B cell (primary cell): ENCODE measurements at regions not wholly inside any gene's neighbourhood (a gene's known extent, or its start where the extent isn't known, plus 50 kb on each side); places are given as distances from the start of the nearest gene placed in this dataset.

Experiments
- ATAC-seq: fragments of 200-7000 bp; cut with Tn5 transposase; one replicate; pipeline ENCODE4 v1.10.0; 2021; ENCODE audit warnings: low read depth, mild to moderate bottlenecking, moderate number of reproducible peaks, moderate library complexity
- CTCF ChIA-PET: fragments of 350-600 bp; sonication (Branson Sonifier 250); formaldehyde crosslinking; loops from one replicate; lab custom pipeline; 2021; ENCODE audit warnings: antibody characterized with exemption, inconsistent platforms; lab: Charles Lee
- POLR2A ChIA-PET: fragments of 350-600 bp; sonication (Branson Sonifier 250); formaldehyde crosslinking; loops from one replicate; lab custom pipeline; 2021; ENCODE audit warnings: antibody characterized with exemption; lab: Charles Lee
- DNase-seq: peaks from one replicate; pipeline ENCODE4 v3.0.0; 2013
- H2AFZ ChIP-seq: 2 replicates; pipeline ENCODE4 v1.6.1; 2012; ENCODE audit warnings: mild to moderate bottlenecking, low read depth, low read length; ENCODE audit not compliant: insufficient read depth, poor library complexity, severe bottlenecking
- H3K27ac ChIP-seq, 2 donors: 1 replicate in 1 of 2; 2 replicates in 1 of 2; pipeline ENCODE4 v1.5.1; 2012 to 2013; ENCODE audit warnings: low read length in 2 of 2, mild to moderate bottlenecking in 2 of 2, moderate library complexity in 1 of 2
- H3K27me3 ChIP-seq, 4 experiments: fragments of 200-600 bp in 1 of 4; sonication (generic) in 1 of 4; replicated peaks in 1 of 4; 1 replicate in 2 of 4; 2 replicates in 2 of 4; pipeline versions ENCODE4 v1.6.1 to v1.7.0; 2013 to 2016; ENCODE audit warnings: low read length in 3 of 4, mild to moderate bottlenecking in 2 of 4, mixed read lengths in 1 of 4, moderate library complexity in 1 of 4; ENCODE audit not compliant: insufficient read depth in 4 of 4, control insufficient read depth in 3 of 4; ENCODE audit errors: control extremely low read depth in 1 of 4
- H3K36me3 ChIP-seq, 2 experiments: replicated peaks in 1 of 2; 1 replicate in 1 of 2; 2 replicates in 1 of 2; pipeline versions ENCODE4 v1.6.1 to v1.7.1; 2013; ENCODE audit warnings: low read length in 1 of 2; ENCODE audit not compliant: insufficient read depth in 2 of 2, control insufficient read depth in 1 of 2; ENCODE audit errors: control extremely low read depth in 1 of 2, extremely low read depth in 1 of 2
- H3K4me1 ChIP-seq, 2 donors: fragments of 200-600 bp in 1 of 2; sonication (generic) in 1 of 2; 1 replicate in 1 of 2; 2 replicates in 1 of 2; pipeline versions ENCODE4 v1.5.1 to v1.6.1; 2013 to 2017; ENCODE audit warnings: low read length in 2 of 2; ENCODE audit not compliant: control insufficient read depth in 2 of 2, insufficient read depth in 2 of 2
- H3K4me2 ChIP-seq: replicated peaks from 2 replicates; pipeline ENCODE3; 2012; ENCODE audit warnings: mild to moderate bottlenecking, low read depth, low read length; ENCODE audit not compliant: poor library complexity, severe bottlenecking
- H3K4me3 ChIP-seq, 5 experiments: fragments of 200-600 bp in 1 of 5; sonication (generic) in 1 of 5; 1 replicate in 3 of 5; 2 replicates in 2 of 5; pipeline versions ENCODE4 v1.5.1 to v1.7.0; 2011 to 2016; ENCODE audit warnings: low read length in 4 of 5, mild to moderate bottlenecking in 4 of 5, low read depth in 2 of 5, control low read depth in 1 of 5, moderate library complexity in 1 of 5; ENCODE audit not compliant: insufficient read depth in 1 of 5; ENCODE audit errors: control extremely low read depth in 1 of 5, extremely low read depth in 1 of 5
- H3K79me2 ChIP-seq: fragments of 200-600 bp; sonication (generic); one replicate; pipeline ENCODE4 v1.6.0; 2016; ENCODE audit warnings: low read length; ENCODE audit not compliant: control insufficient read depth, insufficient read depth
- H3K9ac ChIP-seq: fragments of 200-600 bp; sonication (generic); 2 replicates; pipeline ENCODE4 v1.6.1; 2017; ENCODE audit warnings: mild to moderate bottlenecking, low read length, moderate library complexity
- H3K9me3 ChIP-seq, 3 donors: one replicate each; pipeline versions ENCODE4 v1.6.1 to v1.7.1; 2013; ENCODE audit warnings: low read length in 2 of 3; ENCODE audit not compliant: control insufficient read depth in 2 of 3, insufficient read depth in 1 of 3; ENCODE audit errors: control extremely low read depth in 1 of 3
- H4K20me1 ChIP-seq: 2 replicates; pipeline ENCODE4 v1.6.0; 2012; ENCODE audit warnings: mild to moderate bottlenecking, low read length; ENCODE audit not compliant: insufficient read depth, control insufficient read depth, poor library complexity, severe bottlenecking
- H3K27ac Mint-ChIP-seq: one replicate; pipeline ENCODE4 v1.8.0; 2021; ENCODE audit warnings: mixed read lengths
- H3K27me3 Mint-ChIP-seq: one replicate; pipeline ENCODE4 v1.8.0; 2021; ENCODE audit warnings: mixed read lengths
- H3K4me1 Mint-ChIP-seq: one replicate; pipeline ENCODE4 v1.8.0; 2021; ENCODE audit warnings: mixed read lengths
- H3K4me3 Mint-ChIP-seq: one replicate; pipeline ENCODE4 v1.8.0; 2021; ENCODE audit warnings: mixed read lengths
- H3K9me3 Mint-ChIP-seq: one replicate; pipeline ENCODE4 v1.8.0; 2022; ENCODE audit warnings: mixed read lengths; ENCODE audit not compliant: insufficient read depth
- CTCF ChIP-seq: fragments of 200-600 bp; IDR thresholded peaks from one replicate; pipeline ENCODE4 v1.8.0; 2022; ENCODE audit warnings: antibody characterized with exemption, mild to moderate bottlenecking
- EZH2 ChIP-seq: IDR thresholded peaks from 2 replicates; pipeline ENCODE4 v1.6.1; 2012; ENCODE audit warnings: borderline replicate concordance, low read depth, mild to moderate bottlenecking, moderate library complexity, low read length; ENCODE audit not compliant: insufficient read depth, poor library complexity, severe bottlenecking
- WGBS: methylation state at CpG from one replicate; pipeline ENCODE4 v1.1.5; 2013; ENCODE audit warnings: missing lambda C conversion rate; ENCODE audit not compliant: insufficient coverage; 5-methylcytosine and 5-hydroxymethylcytosine counted together
- intact Hi-C: fragments of 100-400 bp; cut with micrococcal nuclease; formaldehyde crosslinking; loops from one replicate; pipeline ENCODE4 v1.10.0; 2022

- no peak for TF ChIP-seq EZH2
- TF ChIP-seq CTCF: no peak
- H3K27me3 ChIP-seq: no peaks in the 10 kb centered on the region
- ATAC-seq: no peak
- no peaks in the 10 kb centered on the region for H3K9me3 Mint-ChIP-seq
- no peaks in the 10 kb centered on the region for H3K27me3 Mint-ChIP-seq
- H3K4me3 ChIP-seq: no peak overlapping the region
- H3K9ac ChIP-seq: no peak overlapping the region
- H3K4me3 Mint-ChIP-seq: no peak overlapping the region
- H3K79me2 ChIP-seq: no peaks in the 10 kb centered on the region
- WGBS: no CpG with 5 or more reads among the region's 4 CpGs
- no peaks in the 10 kb centered on the region for H3K36me3 ChIP-seq
- intact Hi-C loops: no loop called here
- no peak overlapping the region for H3K27ac Mint-ChIP-seq
- POLR2A ChIA-PET: no interaction called here
- CTCF ChIA-PET: no interaction called here
- H4K20me1 ChIP-seq: no peaks in the 10 kb centered on the region
- no peak overlapping the region for H3K27ac ChIP-seq
- no peaks in the 10 kb centered on the region for H3K9me3 ChIP-seq
- peaks cover 0 to 5% of the 10 kb centered on the region in 2 donors for H3K4me1 ChIP-seq
- H2AFZ ChIP-seq: no peak overlapping the region
- H3K4me2 ChIP-seq: no peak overlapping the region
- H3K4me1 Mint-ChIP-seq: peaks cover 4% of the 10 kb centered on the region
- no peak for DNase-seq
Measured at GRCh38 chr5:143680672-143681259, 131.2 kb upstream of the HMHB1 start.

GRCh38 chr5:143679777-143680176, 132.2 kb upstream of the HMHB1 start:
- Mint-ChIP-seq H3K9me3 (no peaks in the 10 kb centered on the region), H3K27me3 (no peaks in the 10 kb centered on the region), H3K4me1 (peaks cover 4% of the 10 kb centered on the region), H3K4me3 (no peak overlapping the region), H3K27ac (no peak overlapping the region)
- no peak overlapping the region for H3K9ac ChIP-seq
- H3K4me2 ChIP-seq: no peak overlapping the region
- no peaks in the 10 kb centered on the region for H3K36me3 ChIP-seq
- ATAC-seq (no peak), DNase-seq (no peak)
- no peaks in the 10 kb centered on the region for H4K20me1 ChIP-seq
- intact Hi-C loops: no loop called here
- ChIA-PET CTCF (no interaction called here), POLR2A (no interaction called here)
- no peak for TF ChIP-seq CTCF
- no peak for TF ChIP-seq EZH2
- H3K79me2 ChIP-seq: no peaks in the 10 kb centered on the region
- WGBS: 86% methylated on average over 1 of the region's 1 CpG
- H3K27me3 ChIP-seq: no peaks in the 10 kb centered on the region
- no peak overlapping the region for H3K4me3 ChIP-seq
- peaks cover 0 to 5% of the 10 kb centered on the region in 2 donors for H3K4me1 ChIP-seq
- H3K9me3 ChIP-seq: no peaks in the 10 kb centered on the region
- no peak overlapping the region for H2AFZ ChIP-seq
- H3K27ac ChIP-seq: no peak overlapping the region
